GM21526 (cell line): ENCODE measurements at regions not wholly inside any gene's neighbourhood (a gene's known extent, or its start where the extent isn't known, plus 50 kb on each side); places are given as distances from the start of the nearest gene placed in this dataset.

Experiments used
- ATAC-seq: cut with Tn5 transposase; IDR thresholded peaks from one replicate; pipeline ENCODE4 v1.9.1; 2021; ENCODE audit warnings: moderate library complexity; ENCODE audit not compliant: unreplicated experiment, low FRiP score

- ATAC-seq = no peak
Measured at GRCh38 chr5:7325975-7326913, 69.7 kb upstream of the ADCY2 start.

- ATAC-seq = no peak
Measured at GRCh38 chr5:7329141-7329540, 66.8 kb upstream of the ADCY2 start.

DNA sequence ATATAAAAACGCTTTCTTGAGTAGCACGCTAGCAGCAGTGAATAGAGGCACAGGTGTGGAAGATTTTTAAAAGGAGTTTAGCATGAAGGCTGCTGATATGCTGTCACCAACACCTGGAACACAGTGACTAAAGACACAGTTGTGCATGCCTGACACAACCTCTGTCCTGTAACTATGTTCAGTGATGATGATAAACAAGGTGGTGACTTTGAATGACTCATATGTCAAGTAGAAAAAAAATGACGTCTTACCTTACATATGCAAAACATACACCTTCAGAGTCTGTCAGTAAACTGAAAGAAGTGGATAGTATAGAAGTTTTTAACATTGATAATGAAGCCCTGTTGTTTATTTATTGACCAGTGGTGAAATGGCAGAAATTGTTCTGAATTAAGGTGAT lies 66.2 kb upstream of the ADCY2 start:
- no peak for ATAC-seq

GRCh38 chr5:7330256-7330655 lies 65.7 kb upstream of the ADCY2 start:
- no peak for ATAC-seq

DNA sequence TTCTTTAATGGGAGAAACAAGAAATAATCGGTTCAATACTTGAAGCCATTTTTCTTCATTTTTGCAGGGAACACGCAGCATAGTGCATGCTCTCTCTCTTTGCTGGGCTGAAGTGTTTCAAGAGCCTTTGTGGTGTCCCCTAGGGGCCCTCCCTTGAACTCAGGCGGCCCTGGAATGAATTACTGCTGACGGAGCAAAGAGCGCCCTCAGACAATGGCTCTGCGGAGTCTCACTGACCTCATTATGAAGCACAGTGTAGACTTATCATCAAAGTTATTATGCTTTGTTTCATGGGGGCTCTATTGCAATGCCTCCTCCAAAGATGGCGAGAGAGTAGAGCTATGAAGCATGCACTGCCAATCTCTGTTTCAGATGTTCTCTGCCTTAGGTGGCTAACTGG lies 64.8 kb upstream of the ADCY2 start:
- ATAC-seq = no peak
